HFF-Myc (cell line): ENCODE measurements at regions not wholly inside any gene's neighbourhood (a gene's known extent, or its start where the extent isn't known, plus 50 kb on each side); places are given as distances from the start of the nearest gene placed in this dataset.

Source experiments
- DNase-seq: peaks from one replicate; pipeline ENCODE4 v3.0.0-alpha.2; 2011; ENCODE audit warnings: low read depth; ENCODE audit errors: extremely low read depth
- H3K4me3 ChIP-seq: replicated peaks from 2 replicates; pipeline ENCODE4 v1.5.1; 2011; ENCODE audit warnings: low read depth, mild to moderate bottlenecking, control low read depth, low read length
- CTCF ChIP-seq: IDR thresholded peaks from 2 replicates; pipeline ENCODE4 v1.5.1; 2012; ENCODE audit warnings: mild to moderate bottlenecking, low read depth, low read length, control low read depth; ENCODE audit errors: missing control alignments

GRCh38 chr17:62875296-62875695 is 67.2 kb upstream of the MARCHF10 start:
- H3K4me3 ChIP-seq: no peak overlapping the region
- no peak for TF ChIP-seq CTCF
- DNase-seq: no peak

- no peak for TF ChIP-seq CTCF
- H3K4me3 ChIP-seq: no peak overlapping the region
- no peak for DNase-seq
Measured at GRCh38 chr17:62871291-62871690, 63.2 kb upstream of the MARCHF10 start.

- TF ChIP-seq CTCF: no peak
- no peak for DNase-seq
- no peak overlapping the region for H3K4me3 ChIP-seq
Measured at GRCh38 chr17:62870552-62870971, 62.4 kb upstream of the MARCHF10 start.

- TF ChIP-seq CTCF: no peak
- no peak overlapping the region for H3K4me3 ChIP-seq
- DNase-seq: peak; percentile 67
Measured at GRCh38 chr17:62870030-62870541, 62.0 kb upstream of the MARCHF10 start.

- H3K4me3 ChIP-seq: no peak overlapping the region
- no peak for TF ChIP-seq CTCF
- no peak for DNase-seq
Measured at GRCh38 chr17:62868723-62869122, 60.6 kb upstream of the MARCHF10 start.

- DNase-seq: no peak
- TF ChIP-seq CTCF: no peak
- no peak overlapping the region for H3K4me3 ChIP-seq
Measured at GRCh38 chr17:62868008-62868407, 59.9 kb upstream of the MARCHF10 start.

- TF ChIP-seq CTCF: no peak
- no peak overlapping the region for H3K4me3 ChIP-seq
- no peak for DNase-seq
Measured at GRCh38 chr17:62867303-62867702, 59.2 kb upstream of the MARCHF10 start.
